NK-92 treated with Interleukin-12 subunit alpha and Interleukin-12 subunit beta, amount 100 ng/mL, for 24 hours (cell line): ENCODE measurements at regions not wholly inside any gene's neighbourhood (a gene's known extent, or its start where the extent isn't known, plus 50 kb on each side); places are given as distances from the start of the nearest gene placed in this dataset.
"Not testable (repeated sequence)": the region's sequence is repeated elsewhere in the genome, so short reads cannot be mapped to it uniquely, and the experiment has no call there.

ENCODE experiments used
- DNase-seq: peaks from one replicate; lab custom pipeline; 2025; lab: John Stamatoyannopoulos, UW

GRCh38 chr12:131599190-131600159, 111.4 kb upstream of the SFSWAP start:
- no peak for DNase-seq

DNA sequence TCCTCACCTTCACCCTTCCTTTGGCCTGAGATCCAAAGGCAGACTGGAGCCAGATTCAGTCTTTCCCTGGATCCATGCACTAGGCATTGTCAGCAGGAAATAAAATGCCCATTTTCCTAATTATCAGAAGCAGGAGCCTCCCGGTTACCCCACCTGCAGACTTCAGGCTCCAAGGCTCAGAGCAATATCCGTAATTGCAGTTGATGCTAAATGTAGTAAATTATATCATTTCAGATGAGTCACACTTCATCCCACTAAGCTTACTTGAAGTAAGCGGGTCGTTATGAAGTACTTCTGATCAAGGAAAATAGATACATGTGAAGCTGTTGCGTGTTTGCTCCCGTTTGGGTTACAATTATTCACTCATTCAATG, 110.7 kb upstream of the SFSWAP start:
- no peak for DNase-seq

DNA sequence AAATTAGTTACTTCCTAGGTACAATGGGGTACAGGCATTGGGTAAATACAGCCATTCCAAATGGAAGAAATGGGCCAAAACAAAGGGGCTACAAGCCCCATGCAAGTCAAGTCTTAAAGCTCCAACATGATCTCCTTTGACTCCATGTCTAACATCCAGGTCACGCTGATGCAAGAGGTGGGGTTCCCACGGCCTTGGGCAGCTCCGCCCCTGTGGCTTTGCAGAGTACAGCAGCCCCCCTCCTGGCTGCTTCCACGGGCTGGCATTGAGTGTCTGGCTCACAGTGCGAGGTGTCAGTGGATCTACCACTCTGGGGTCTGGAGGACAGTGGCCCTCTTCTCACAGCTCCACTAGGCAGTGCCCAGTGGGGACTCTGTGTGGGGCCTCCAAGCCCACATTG, 109.4 kb upstream of the SFSWAP start:
- not testable (repeated sequence) for DNase-seq

- no peak for DNase-seq
Measured at GRCh38 chr12:131603106-131603938, 107.6 kb upstream of the SFSWAP start.

- peak; percentile 6 for DNase-seq
Measured at GRCh38 chr12:131603939-131604795, 106.7 kb upstream of the SFSWAP start.

DNA sequence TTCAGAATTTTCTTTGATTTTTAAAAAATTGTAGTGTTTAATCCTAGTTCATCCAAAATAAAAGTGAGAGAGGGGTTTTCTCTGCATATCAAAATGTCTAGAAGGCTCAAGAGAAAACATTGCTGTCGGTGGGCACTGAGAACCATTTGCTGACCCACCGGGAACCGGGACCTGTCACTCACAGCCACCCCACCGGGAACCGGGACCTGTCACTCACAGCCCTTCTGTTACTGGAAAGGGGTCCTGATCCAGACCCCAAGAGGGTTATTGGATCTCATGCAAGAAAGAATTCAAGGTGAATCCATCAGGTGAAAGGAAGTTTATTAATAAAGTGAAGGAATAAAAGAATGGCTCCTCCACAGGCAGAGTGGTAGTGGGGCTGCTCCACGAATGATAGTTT, 106.0 kb upstream of the SFSWAP start:
- no peak for DNase-seq

GRCh38 chr12:131605304-131605829, 105.5 kb upstream of the SFSWAP start:
- no peak for DNase-seq

DNA sequence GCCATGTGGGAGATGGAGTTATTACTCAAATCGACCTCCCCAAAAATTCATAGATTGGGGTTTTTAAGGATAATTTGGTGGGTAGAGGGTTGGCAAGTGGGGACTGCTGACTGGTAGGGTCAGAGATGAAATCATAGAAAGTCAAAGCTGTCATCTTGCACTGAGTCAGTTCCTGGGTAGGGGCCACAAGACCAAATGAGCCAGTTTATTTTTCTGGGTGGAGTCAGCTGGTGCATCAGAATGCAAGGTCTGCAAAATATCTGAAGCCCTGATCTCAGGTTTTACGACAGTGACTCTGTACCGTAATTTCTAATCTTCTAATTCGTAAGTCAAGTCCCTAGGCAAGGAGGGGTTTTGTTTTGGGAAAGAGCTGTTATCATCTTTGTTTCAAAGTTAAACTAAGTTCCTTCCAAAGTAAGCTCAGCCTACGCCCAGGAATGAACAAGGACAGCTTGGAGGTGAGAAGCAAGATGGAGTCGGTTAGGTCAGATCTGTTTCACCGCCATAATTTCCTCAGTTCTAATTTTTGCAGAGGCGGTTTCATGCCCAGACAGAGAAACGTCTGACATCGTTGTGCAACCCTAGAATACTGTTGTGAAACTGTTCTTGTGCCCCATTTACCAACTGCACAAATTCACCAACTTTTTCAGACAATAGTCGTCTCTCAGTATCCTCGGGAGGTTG, 104.5 kb upstream of the SFSWAP start:
- no peak for DNase-seq

- no peak for DNase-seq
Measured at GRCh38 chr12:131607658-131608447, 103.0 kb upstream of the SFSWAP start.

DNA sequence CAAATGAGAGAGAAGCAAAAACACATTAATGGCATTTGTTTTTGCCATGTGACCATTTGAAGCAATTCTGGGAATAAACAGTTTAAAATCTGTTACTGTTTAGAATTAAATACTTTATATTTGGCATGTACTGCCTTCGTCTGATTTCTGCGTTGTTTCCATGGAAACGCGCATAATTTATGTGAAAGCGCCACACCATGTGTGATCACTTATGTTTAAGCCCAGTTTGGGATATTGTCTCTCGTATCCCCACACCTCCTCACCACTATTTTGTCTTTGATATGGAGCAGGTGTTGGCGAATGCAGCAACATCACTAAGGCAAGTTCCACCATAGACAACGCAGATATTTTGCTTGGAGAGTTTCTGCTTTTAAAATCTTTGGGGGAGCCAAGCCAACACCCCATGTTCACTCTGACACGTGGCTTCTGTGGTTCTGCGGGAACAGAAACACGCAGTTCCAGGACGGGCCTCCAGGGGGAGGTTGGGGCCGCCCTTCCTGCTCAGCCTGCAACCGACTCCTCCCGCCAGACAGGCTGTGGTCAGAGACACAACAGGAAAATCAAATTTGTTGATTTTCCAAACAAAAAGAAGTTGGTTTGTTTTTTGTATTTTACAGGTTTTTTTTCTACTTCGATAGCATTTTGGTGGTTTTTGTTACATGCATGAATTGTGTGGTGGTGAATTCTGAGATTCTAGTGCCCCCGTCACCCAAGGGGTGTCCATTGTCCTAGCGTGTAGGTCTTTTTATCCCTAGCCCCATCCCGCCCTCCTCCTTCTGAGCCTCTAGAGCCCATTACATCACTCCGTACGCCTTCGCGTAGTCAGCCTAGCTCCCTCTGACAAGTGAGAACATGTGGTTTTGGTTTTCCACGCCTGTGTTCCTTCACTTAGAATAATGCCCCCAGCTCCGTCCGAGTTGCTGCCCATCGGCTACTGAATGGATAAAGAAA, 101.9 kb upstream of the SFSWAP start:
- peak; percentile 19 for DNase-seq

DNA sequence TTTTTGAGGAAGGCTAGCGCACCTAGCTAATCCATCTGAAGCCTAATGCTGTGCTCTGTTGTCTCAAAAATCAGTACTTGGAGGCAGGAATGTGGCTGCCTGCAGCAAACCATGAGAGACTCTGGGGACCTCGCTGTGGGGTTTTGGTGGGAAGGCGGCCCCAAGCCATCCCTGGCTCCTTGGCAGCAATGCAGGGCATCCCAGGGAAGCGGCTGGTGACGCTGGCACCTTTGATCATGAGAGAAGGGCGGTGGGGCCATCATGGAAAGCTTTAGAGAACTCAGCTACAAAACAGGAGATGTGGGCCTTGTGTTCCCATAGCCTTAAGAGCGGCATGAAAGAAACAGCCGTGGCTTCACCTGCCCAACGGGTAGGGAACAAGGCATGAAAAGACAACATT, 101.1 kb upstream of the SFSWAP start:
- no peak for DNase-seq

GRCh38 chr12:131610181-131610580, 100.7 kb upstream of the SFSWAP start:
- DNase-seq: no peak

DNA sequence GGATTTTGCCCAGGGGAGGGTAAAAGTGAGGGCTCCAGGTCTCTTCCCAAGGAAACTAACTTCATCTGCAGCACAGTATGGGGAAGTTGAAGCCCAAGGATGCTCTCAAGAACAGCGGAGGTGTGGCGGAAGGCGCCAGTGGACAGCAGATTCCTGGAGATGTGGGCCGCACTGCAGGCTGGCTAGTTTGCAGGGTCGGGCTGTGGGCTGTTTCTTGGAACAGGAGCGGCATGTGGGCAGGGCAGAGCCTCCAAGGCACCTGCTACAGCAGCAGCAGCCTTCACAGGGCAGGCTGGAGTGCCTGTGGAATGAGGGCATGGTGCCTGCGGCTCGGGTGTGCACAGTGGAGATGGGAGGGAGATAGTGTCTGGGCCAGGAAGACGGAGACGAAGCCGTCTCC, 100.0 kb upstream of the SFSWAP start:
- no peak for DNase-seq

DNA sequence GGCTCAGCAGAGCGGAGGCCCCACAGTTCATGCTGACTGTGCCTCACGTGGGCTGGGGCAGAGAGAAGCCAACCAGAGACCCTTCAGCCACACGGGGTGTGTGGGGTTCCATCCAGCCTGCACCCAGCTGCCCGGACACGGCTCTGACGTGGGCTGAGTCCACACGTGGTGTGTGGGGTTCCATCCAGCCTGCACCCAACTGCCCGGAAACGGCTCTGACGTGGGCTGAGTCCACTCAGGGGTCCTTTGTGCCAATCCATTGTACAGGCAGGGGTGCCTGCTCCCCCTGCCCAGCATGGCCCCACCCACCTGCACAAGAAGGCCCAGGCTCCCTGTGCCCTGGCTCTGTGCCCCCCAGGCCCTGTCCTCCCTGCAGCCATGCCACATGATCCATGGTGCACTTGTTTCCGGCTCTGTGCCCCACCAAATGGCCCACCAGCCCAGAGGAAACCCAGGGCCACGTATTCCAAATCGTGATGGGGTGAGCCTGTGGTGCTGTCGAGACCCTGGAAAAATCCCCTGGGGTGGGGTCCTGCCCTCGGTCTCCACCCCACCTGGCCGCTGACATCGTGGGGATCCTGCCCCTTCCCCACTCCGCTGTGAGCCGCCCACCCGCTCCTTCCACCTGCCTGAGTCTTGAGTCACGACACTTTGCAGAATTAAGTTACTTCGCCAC, 99.3 kb upstream of the SFSWAP start:
- no peak for DNase-seq

DNA sequence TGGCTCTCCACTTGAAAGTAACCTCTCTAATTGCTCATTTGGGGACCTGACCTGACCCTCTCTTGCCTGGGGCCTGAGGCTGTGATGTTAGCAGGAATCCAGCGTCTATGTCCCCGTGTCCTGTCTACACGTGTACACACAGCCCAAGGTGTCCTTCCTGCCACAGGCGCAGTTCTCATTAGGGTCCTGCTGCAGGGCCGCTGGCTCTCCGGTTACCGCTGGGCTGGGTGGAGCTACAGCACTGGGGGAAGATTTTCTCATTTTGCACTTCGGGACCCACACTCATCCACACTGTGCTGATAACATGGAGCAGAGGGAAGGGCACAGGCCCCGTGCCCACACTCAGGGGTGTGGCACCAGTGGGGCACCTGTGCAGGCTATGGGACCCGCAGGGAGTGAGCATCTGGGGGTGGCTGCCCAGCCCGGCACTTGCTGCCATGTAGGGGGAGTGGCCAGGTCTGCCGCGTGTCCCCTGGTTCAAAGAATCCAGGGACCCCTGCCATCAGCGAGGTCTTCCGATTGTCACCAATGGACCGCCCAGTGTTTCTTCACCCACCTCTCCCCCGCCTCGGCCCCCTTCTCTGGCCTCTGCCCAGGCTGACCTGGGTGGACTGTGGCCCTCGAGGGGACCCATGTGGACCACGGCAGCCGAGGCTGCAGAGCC, 98.7 kb upstream of the SFSWAP start:
- no peak for DNase-seq

DNA sequence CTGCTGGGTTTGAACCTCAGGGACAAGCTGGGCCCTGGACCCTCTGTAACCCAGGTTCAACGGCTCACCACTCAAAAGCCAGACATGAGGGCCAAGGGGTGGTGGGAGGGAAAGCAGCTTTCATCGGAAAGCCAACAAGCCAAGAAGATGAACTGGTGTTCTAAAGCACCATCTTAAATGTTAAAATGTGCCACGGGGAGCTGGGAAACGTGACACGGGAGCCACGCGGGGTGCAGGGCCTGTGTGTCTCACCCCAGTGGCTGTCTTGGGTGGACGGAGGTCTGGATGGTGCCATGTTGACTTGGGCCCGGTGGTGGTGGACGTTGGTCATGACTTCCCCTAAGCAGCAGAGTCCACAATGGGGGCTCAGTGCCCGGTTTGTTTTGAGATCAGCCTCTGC, 97.7 kb upstream of the SFSWAP start:
- no peak for DNase-seq

- DNase-seq: no peak
Measured at GRCh38 chr12:131613678-131614077, 97.2 kb upstream of the SFSWAP start.
